NCI-H524 (cell line): ENCODE measurements at regions not wholly inside any gene's neighbourhood (a gene's known extent, or its start where the extent isn't known, plus 50 kb on each side); places are given as distances from the start of the nearest gene placed in this dataset.

Source experiments
- DNase-seq, 2 experiments: peaks; one replicate each; lab custom pipeline; 2025; lab: John Stamatoyannopoulos, UW

GRCh38 chr2:64221935-64222334, 77.7 kb upstream of the PELI1 start:
- DNase-seq = no peak

- no peak for DNase-seq
These were observed 78.1 kb upstream of the PELI1 start for GRCh38 chr2:64222351-64222750.

GRCh38 chr2:64223055-64223454, 78.8 kb upstream of the PELI1 start:
- peak in 1 of 2 experiments; percentile 40 for DNase-seq

GRCh38 chr2:64225491-64225890, 81.3 kb upstream of the PELI1 start:
- no peak for DNase-seq

- no peak for DNase-seq
These were observed 82.4 kb upstream of the PELI1 start for GRCh38 chr2:64226611-64227010.

- no peak for DNase-seq
These were observed 83.4 kb upstream of the PELI1 start for GRCh38 chr2:64227603-64228125.

- DNase-seq = peak; percentile 82 to 92
These were observed 84.0 kb upstream of the PELI1 start for GRCh38 chr2:64228126-64228678.

GRCh38 chr2:64228918-64229317, 84.7 kb upstream of the PELI1 start:
- no peak for DNase-seq

GRCh38 chr2:64230540-64230939, 86.3 kb upstream of the PELI1 start:
- no peak for DNase-seq

GRCh38 chr2:64232266-64232665, 88.0 kb upstream of the PELI1 start:
- DNase-seq = no peak

- no peak for DNase-seq
These were observed 89.2 kb upstream of the PELI1 start for GRCh38 chr2:64233376-64233922.

GRCh38 chr2:64234150-64234549, 89.9 kb upstream of the PELI1 start:
- no peak for DNase-seq

GRCh38 chr2:64234785-64235184, 90.6 kb upstream of the PELI1 start:
- DNase-seq = no peak

- no peak for DNase-seq
These were observed 93.0 kb upstream of the PELI1 start for GRCh38 chr2:64237266-64237665.

GRCh38 chr2:64238799-64239198, 94.6 kb upstream of the PELI1 start:
- DNase-seq = no peak

- no peak for DNase-seq
These were observed 99.1 kb upstream of the PELI1 start for GRCh38 chr2:64243081-64244036.

GRCh38 chr2:64244037-64244416, 99.8 kb upstream of the PELI1 start:
- no peak for DNase-seq

GRCh38 chr2:64245631-64246030, 101.4 kb upstream of the PELI1 start:
- no peak for DNase-seq

GRCh38 chr2:64246962-64247361, 102.7 kb upstream of the PELI1 start:
- DNase-seq = no peak

GRCh38 chr2:64249426-64249825, 105.2 kb upstream of the PELI1 start:
- DNase-seq = no peak

- no peak for DNase-seq
These were observed 105.8 kb upstream of the PELI1 start for GRCh38 chr2:64250063-64250462.

- DNase-seq = no peak
These were observed 106.7 kb upstream of the PELI1 start for GRCh38 chr2:64250751-64251423.
